COLO668 (cell line): ENCODE measurements at regions not wholly inside any gene's neighbourhood (a gene's known extent, or its start where the extent isn't known, plus 50 kb on each side); places are given as distances from the start of the nearest gene placed in this dataset.
A peak's percentile ranks its signal among the peaks of the same experiment; 100 is the strongest.

Source experiments
- DNase-seq: peaks from one replicate; lab custom pipeline; 2025; ENCODE audit not compliant: unreplicated experiment; lab: John Stamatoyannopoulos, UW

- no peak for DNase-seq
Observed at GRCh38 chr12:111310076-111310870, 58.6 kb downstream of the PHETA1 start.

DNA sequence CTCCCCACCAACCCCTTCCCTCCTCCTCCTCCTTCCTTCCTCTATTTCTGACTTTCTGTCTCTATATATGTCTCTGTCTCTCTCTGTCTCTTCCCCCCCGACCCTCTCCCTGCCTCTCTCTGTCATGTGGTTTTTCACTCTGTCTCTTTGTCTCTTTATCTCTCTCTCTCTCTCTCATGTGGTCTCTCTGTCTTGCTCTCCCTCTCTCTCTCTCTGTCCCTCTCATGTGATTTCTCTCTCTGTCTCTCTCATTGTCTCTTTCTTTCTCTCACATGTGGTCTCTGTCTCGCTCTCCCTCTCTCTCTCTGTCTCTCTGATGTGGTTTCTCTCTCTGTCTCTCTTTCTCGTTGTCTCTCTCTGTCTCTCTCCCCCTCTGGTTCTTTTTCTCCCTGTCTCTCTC lies 59.3 kb downstream of the PHETA1 start:
- DNase-seq: no peak

DNA sequence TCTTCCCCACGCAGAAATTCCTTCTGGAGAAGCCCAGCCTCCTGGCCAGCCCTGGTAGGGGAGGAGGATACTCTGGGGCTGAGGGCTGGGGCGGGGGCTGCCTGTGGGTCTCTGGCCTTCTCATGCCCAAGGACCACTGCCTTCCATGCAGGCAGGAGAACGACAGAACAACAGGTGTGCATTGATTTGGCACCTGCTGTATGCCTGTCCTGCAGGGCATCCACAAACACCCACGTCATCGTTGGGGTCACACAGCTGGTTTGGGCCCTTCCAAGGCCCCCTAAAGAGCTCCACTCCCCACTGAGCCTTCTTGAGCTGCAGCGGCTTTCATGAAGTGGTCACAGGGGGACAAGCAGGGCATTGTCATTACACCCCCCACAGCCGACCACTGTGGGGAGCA lies 60.4 kb downstream of the PHETA1 start:
- no peak for DNase-seq

- DNase-seq: peak; percentile 23
Observed at GRCh38 chr12:111304642-111305071, 64.2 kb downstream of the PHETA1 start.

DNA sequence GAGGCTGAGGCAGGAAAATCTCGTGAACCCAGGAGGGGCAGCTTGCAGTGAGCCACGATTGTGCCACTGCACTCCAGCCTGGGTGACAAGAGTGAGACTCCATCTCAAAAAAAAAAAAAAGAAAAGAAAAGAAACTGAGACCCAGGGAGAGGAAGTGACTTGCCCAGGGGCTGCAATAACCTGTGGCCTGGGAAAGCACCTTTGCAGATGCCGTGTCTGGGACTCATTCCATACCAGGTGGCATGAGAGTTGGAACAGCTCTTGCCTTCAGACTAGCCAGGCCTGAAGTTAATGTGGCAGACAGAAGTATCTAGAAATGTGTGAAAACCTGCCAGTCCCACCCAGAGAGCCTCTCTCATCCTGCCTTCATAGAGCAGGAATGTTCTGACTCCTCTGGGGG lies 65.4 kb downstream of the PHETA1 start:
- DNase-seq: no peak

DNA sequence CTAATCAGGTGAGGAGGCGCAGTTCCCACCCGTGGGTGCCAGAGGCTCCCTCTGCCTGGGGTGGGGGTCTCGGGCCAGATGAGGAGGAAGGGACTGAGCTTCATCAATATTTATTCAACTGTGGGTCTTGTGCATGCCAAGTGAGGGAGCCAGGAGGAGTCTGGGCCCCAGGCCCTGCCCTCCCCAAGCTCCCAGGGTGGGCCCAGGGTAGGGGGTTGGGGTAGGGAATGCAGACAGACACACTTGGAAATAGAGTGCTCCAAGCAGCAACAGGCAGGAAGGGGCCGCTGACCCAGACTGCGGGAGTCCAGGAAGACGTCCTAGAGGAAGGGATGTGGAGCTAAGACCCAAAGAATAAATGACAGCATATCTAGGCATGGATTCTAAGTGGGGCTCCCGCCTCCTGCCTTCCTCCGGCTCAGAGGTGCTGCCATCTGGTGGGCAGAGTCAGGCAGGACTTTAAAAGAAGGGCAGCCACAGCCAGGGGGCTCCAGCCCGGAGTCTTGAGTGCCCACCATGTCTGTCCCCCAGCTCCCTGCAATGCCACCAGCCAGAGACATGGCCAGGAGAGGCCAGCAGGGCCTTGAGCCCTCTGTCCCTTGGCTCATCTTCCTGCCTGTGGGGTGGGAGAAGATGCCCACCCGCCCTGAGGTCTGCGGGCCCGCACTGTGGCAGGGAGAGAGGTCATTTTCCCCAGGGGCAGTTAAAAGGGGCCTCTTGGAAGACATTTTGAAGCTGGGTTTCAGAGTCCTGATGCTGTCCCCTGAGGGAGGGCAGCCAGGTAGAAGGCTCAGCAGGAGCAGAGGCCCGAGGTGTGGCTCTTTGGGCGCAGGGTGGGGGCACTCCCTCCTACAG lies 70.1 kb downstream of the PHETA1 start:
- peak; percentile 41 for DNase-seq

DNA sequence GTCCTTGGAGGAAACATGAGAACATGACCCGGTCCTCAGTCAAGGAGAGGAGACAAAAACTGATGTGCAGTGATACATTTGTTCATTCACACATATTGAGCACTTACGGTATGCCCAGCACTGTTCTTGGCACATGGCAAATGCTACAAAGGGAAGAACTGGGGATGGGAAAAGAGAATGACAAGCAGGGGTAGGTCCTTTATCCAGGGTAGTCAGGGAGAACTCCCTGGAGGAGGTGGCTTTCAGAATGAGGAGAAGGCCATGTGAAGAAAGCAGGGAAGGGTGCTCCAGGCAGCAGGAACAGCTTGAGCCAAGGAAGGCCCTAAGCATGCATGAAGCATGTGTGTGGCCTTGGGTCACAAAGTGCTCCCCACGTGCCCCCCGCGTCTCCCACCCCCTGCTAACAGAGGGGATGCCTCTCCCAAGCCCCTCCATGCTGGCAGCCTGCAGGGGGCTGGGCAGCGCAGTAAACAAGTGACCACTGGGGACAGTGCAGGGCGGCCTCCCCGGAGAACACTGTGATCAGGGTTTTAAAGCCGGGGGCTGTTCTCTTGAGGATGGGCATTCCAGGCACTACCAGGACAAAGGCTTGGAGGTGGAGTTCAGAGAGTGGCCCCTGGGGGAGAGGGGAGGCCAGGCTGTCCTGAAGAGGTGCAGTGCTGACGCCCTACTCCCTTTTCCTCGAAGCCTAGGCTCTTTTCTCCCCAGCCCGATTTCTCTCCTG lies 71.0 kb downstream of the PHETA1 start:
- no peak for DNase-seq

- DNase-seq: no peak
Observed at GRCh38 chr12:111296906-111297463, 71.9 kb downstream of the PHETA1 start.

GRCh38 chr12:111295176-111295575 lies 73.7 kb downstream of the PHETA1 start:
- no peak for DNase-seq

DNA sequence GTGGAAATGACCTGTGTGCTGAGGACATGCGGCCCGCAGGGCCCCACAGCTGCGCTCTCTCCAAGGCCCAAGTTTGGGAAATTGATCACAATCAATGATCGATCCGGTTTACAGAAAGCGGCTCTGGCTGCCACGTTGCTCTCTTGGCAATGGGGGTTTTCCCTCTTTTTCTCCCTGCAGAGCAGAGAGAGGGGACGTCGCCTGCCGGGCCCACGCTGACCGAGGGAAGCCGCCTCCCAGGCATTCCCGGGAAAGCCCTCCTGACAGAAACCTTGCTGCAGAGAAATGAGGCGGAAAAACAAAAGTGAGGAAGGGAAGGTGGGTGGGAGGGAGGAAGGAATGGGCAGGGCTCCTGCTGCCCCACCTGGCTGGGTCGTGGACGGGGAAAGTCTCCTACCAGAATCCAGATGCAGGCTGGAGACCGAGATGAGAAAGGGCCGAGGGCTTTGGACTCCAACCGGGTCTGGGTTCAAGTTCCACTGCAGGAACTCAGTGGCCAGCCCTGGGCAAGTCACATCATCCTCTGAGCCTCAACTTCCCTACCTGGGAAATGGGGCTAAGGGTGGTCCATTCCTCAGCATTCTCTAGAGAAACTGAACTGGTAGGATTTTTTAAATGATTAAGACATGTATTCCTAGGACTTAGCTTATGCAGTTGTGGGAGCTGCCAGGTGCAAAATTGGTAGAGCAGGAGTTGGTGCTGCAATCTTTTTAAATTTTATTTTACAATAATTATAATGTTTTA lies 75.5 kb downstream of the PHETA1 start:
- DNase-seq: no peak

- no peak for DNase-seq
Observed at GRCh38 chr12:111291357-111291756, 77.5 kb downstream of the PHETA1 start.

- DNase-seq: no peak
Observed at GRCh38 chr12:111288771-111289170, 80.1 kb downstream of the PHETA1 start.

DNA sequence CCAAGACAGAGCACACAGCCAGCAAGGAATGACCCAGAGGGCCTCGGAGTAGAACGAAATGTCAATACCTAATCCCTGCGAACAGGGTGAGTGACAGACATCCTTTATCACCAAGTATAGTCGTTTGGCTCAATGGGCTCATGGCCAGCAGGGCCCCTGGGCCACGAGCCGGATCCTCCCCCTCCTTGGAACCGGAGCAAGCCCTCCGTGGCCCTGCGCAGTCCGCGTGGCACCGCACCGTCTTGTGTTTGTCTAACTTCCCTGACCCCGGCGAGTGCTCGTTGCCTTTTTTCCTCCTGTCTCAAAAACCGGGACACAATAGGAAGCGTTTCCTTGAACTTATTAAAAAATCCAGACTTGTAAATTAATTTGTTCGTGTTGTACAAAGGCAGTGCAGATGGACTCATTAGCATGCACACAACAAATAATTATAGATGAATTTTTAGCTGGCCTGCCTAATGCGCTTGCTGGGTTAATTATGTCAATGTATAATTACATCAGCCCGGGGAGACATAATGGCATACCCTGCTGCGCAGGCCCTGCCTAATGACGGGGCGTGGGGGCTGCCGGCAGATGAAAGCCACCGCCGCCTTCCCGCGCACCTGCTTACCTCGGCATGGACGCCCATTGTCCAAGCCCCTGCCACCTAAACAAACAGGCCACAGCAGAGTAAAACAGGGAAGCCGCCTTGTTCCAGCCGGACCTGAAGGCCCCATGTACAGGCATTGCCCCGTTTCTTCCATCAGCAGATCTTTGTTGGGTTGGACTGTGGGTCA lies 81.6 kb downstream of the PHETA1 start:
- peak; percentile 57 for DNase-seq

DNA sequence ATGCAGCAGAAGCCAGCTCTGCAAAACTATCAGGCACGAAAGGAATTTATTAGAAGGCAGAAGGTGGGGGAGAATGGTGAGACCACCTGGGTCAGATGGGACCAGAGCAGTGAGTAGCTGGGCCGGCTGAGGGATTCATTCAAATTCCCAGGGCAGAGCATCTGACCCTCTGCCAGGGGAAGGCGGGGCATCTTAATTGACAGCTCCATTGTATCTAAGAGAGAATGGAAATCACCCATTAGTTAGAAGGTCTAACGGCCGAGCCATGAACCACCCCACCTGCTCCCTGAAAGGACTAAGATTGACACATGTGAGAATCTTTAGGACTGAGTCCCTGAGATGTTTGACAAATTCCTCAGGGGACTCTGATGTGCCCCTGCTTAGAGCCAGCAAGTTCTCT lies 83.7 kb downstream of the PHETA1 start:
- DNase-seq: no peak

DNA sequence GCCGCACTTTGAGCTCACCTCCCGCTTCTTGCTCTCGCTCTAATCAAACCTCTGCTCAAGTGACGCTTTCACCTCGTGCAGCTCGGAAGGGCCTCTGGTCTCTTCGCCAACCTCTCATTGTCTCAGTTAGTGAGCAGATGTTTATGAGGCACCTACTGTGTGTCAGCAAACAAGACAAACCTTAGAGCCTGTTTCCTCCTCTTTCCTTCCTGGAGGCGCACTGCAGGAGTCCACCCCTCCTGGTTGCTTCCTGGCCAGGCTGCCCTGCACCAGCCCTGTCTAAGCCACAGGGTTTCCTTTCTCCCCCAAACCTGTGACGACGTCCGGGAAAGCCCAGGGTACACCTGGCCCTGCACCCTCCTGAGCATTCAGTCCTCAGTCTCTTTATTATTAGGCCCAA lies 84.2 kb downstream of the PHETA1 start:
- no peak for DNase-seq

- DNase-seq: no peak
Observed at GRCh38 chr12:111283966-111284365, 84.9 kb downstream of the PHETA1 start.

GRCh38 chr12:111283521-111283920 lies 85.4 kb downstream of the PHETA1 start:
- DNase-seq: no peak

DNA sequence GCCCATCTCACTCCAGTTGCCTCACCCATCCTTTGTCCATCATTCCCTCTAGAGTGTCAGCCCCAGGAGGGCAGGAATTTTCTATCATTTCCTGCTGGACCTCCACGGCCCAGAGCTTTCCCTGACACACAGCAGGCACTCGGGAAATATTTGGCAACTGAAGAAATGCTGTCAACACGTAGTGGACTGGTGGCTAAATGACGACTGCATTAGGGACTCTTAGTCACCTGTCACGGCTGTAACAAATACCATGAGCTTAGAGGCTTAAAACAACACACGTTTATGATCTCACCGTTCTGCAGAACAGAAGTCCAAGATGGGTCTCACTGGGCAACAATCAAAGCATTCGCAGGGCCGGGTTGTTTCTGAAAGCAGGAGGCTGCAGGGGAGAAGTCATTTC lies 91.3 kb downstream of the PHETA1 start:
- DNase-seq: no peak

DNA sequence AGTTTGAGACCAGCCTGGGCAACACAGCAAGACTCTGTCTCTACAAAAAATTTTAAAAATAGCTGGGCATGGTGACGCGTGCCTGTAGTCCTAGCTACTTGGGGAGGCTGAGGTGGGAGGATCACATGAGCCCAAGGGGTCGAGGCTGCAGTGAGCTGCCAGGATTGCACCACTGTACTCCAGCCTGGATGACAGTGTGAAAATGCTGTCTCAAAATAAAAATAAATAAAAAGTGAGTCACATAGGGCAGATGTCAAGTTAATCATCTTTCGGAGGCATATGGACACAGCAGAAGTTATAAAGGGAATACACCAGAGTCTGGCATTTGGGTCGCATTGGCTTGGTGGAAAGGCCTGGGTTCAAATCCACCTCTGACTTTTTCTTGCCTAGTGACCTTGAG lies 92.7 kb downstream of the PHETA1 start:
- DNase-seq: no peak

DNA sequence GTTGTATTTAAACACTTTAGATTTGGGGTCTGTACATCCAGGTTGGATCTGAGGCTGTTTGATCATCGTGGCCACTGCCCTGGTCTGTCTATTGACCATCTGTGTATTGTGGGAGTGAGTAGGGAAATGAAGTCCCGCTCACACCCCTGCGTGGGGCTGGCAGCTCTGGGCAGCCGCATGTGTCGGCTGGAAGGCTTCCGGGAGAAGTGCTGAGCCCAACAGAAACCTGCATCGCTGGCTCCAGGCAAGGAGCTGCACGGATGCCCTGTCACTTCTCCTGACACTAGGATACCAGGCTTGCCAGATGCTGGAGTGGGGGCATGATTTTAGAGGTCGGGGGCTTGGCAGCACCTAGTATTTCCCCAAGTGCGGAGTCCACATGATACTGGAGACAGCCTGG lies 93.6 kb downstream of the PHETA1 start:
- DNase-seq: no peak
